Keratinocyte (primary cell): ENCODE measurements at regions not wholly inside any gene's neighbourhood (a gene's known extent, or its start where the extent isn't known, plus 50 kb on each side); places are given as distances from the start of the nearest gene placed in this dataset.

Experiments used
- DNase-seq: peaks from one replicate; pipeline ENCODE4 v3.0.0-alpha.2; 2011; ENCODE audit warnings: low read depth, missing footprints, low spot score
- FAIRE-seq: peaks from 2 replicates; lab custom pipeline; 2011; peaks lifted over from hg19 to GRCh38; lab: Jason Lieb, UNC
- H2AFZ ChIP-seq: 2 replicates; pipeline ENCODE4 v1.6.0; 2012; ENCODE audit warnings: low read length, control low read depth, inconsistent platforms; ENCODE audit not compliant: control insufficient read depth
- H3K27ac ChIP-seq: 2 replicates; pipeline ENCODE4 v1.5.1; 2011; ENCODE audit warnings: low read length; ENCODE audit not compliant: control insufficient read depth, insufficient read depth
- H3K27me3 ChIP-seq: 3 replicates; pipeline ENCODE4 v1.6.0; 2011; ENCODE audit warnings: low read length; ENCODE audit not compliant: control insufficient read depth, insufficient read depth; ENCODE audit errors: extremely low read depth
- H3K36me3 ChIP-seq, 2 experiments: 2 replicates in 1 of 2; 3 replicates in 1 of 2; pipeline ENCODE4 v1.5.1; 2011; ENCODE audit warnings: low read length in 2 of 2, mild to moderate bottlenecking in 1 of 2; ENCODE audit not compliant: control insufficient read depth in 2 of 2, insufficient read depth in 2 of 2; ENCODE audit errors: extremely low read depth in 1 of 2
- H3K4me1 ChIP-seq: 3 replicates; pipeline ENCODE4 v1.5.1; 2011; ENCODE audit warnings: low read length; ENCODE audit not compliant: control insufficient read depth, insufficient read depth; ENCODE audit errors: extremely low read depth
- H3K4me2 ChIP-seq: 3 replicates; pipeline ENCODE4 v1.6.0; 2011; ENCODE audit warnings: low read depth, low read length; ENCODE audit not compliant: control insufficient read depth, insufficient read depth; ENCODE audit errors: extremely low read depth
- H3K4me3 ChIP-seq, 3 experiments: fragments of 200-600 bp in 1 of 3; sonication (generic) in 1 of 3; 2 replicates in 2 of 3; 3 replicates in 1 of 3; pipeline ENCODE4 v1.5.1; 2011 to 2016; ENCODE audit warnings: low read length in 3 of 3, mild to moderate bottlenecking in 3 of 3, control low read depth in 2 of 3, inconsistent platforms in 1 of 3, low read depth in 1 of 3, mixed read lengths in 1 of 3, mixed run types in 1 of 3, moderate library complexity in 1 of 3; ENCODE audit not compliant: control insufficient read depth in 2 of 3, insufficient read depth in 2 of 3; ENCODE audit errors: extremely low read depth in 1 of 3
- H3K79me2 ChIP-seq: 2 replicates; pipeline ENCODE4 v1.6.0; 2012; ENCODE audit warnings: low read length; ENCODE audit not compliant: control insufficient read depth, insufficient read depth
- H3K9ac ChIP-seq: 3 replicates; pipeline ENCODE4 v1.6.0; 2011; ENCODE audit warnings: low read length; ENCODE audit not compliant: control insufficient read depth, insufficient read depth; ENCODE audit errors: extremely low read depth
- H3K9me1 ChIP-seq: 3 replicates; pipeline ENCODE4 v1.6.0; 2011; ENCODE audit warnings: low read length; ENCODE audit not compliant: control insufficient read depth, insufficient read depth; ENCODE audit errors: extremely low read depth
- H3K9me3 ChIP-seq: 2 replicates; pipeline ENCODE4 v1.5.1; 2012; ENCODE audit warnings: low read depth, low read length; ENCODE audit not compliant: control insufficient read depth
- H4K20me1 ChIP-seq: 3 replicates; pipeline ENCODE4 v1.6.0; 2011; ENCODE audit warnings: low read length; ENCODE audit not compliant: control insufficient read depth, insufficient read depth; ENCODE audit errors: extremely low read depth
- EZH2 ChIP-seq: IDR thresholded peaks from one replicate; pipeline ENCODE4 v1.6.1; 2012; ENCODE audit warnings: inconsistent platforms, mild to moderate bottlenecking, low read length, moderate library complexity
- dilution Hi-C: fragments of 300-500 bp; cut with MboI; formaldehyde crosslinking; loops from one replicate; pipeline ENCODE4 v1.7.0; 2020; ENCODE audit warnings: low sequenced_read_pairs; ENCODE audit not compliant: extremely low pct_ligation_motif_present
- TF ChIP-seq, protein P1 (sequence below), 3 experiments: IDR thresholded peaks in 1 of 3; conservative IDR thresholded peaks in 1 of 3; optimal IDR thresholded peaks in 1 of 3; 2 replicates in 2 of 3; 3 replicates in 1 of 3; pipeline versions ENCODE3 to v1.5.1; 2011; ENCODE audit warnings: low read length in 3 of 3, mild to moderate bottlenecking in 3 of 3, moderate library complexity in 2 of 3, control low read depth in 1 of 3, inconsistent platforms in 1 of 3; ENCODE audit not compliant: insufficient read depth in 2 of 3; ENCODE audit errors: extremely low read depth in 1 of 3

DNA sequence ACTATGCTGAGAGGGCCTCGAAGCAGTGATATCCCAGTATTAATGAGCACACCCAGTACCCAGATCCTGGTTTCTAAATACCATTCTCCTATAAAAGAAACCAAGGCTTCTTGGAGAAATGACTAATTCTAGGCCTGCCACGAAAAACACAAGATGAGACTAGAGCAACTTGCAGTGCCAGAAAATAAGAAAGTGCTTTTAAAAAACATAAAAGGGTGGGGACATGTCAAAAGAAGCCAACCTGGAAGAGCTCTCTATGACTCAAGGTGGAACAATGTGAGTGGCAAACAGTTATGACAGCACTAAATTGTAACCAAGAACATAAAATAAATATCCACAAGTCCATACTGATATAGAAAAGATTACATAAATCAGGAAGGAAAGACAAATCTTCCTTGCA is 153.2 kb upstream of the KCNJ18 start:
- Histone ChIP-seq H2AFZ (no peak overlapping the region), H3K27me3 (no peaks in the 10 kb centered on the region), H3K79me2 (peaks cover 1% of the 10 kb centered on the region), H3K9ac (no peak overlapping the region), H3K4me3 (no peak overlapping the region), H3K36me3 (peaks cover 8 to 11% of the 10 kb centered on the region in 2 experiments), H3K4me1 (peaks cover 7% of the 10 kb centered on the region), H3K9me3 (peaks cover 9% of the 10 kb centered on the region), H3K9me1 (peaks cover 2% of the 10 kb centered on the region), H3K27ac (no peak overlapping the region), H4K20me1 (no peaks in the 10 kb centered on the region), H3K4me2 (peak overlapping the region; percentile 14)
- dilution Hi-C loops = no loop called here
- no peak for TF ChIP-seq EZH2
- TF ChIP-seq, protein P1, sequence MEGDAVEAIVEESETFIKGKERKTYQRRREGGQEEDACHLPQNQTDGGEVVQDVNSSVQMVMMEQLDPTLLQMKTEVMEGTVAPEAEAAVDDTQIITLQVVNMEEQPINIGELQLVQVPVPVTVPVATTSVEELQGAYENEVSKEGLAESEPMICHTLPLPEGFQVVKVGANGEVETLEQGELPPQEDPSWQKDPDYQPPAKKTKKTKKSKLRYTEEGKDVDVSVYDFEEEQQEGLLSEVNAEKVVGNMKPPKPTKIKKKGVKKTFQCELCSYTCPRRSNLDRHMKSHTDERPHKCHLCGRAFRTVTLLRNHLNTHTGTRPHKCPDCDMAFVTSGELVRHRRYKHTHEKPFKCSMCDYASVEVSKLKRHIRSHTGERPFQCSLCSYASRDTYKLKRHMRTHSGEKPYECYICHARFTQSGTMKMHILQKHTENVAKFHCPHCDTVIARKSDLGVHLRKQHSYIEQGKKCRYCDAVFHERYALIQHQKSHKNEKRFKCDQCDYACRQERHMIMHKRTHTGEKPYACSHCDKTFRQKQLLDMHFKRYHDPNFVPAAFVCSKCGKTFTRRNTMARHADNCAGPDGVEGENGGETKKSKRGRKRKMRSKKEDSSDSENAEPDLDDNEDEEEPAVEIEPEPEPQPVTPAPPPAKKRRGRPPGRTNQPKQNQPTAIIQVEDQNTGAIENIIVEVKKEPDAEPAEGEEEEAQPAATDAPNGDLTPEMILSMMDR (optimal IDR thresholded peaks at IDR 0.05 in 1 of 3, IDR thresholded peaks at IDR 0.05 in 1 of 3, conservative IDR thresholded peaks at IDR 0.05 in 1 of 3; ENCODE audit: extremely low read depth in 1 of 3, insufficient read depth in 2 of 3, low read length in 3 of 3) = no peak
- FAIRE-seq (peak; percentile 62), DNase-seq (peak; percentile 48)

DNA sequence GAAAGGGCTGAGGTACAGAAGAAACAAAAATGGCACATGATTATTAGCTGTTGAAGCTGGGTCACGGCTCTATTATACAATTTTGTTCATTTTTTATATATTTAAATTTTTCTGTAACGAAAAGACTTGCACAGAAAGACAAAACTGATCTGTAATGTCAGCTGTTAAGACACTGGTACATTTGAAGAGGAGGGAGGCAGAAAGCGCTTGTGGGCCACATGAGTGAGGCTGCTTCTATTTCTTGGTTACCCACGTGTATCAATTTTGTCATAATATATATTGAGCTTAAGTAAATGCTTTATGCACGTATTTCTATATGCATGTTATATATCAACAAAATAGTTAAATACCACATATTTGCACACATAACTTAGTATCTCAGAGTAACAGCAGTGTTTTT is 151.8 kb upstream of the KCNJ18 start:
- Histone ChIP-seq H3K4me3 (no peak overlapping the region), H3K27ac (no peak overlapping the region), H3K36me3 (peaks cover 0 to 3% of the 10 kb centered on the region in 2 experiments), H2AFZ (no peak overlapping the region), H4K20me1 (no peaks in the 10 kb centered on the region), H3K4me2 (no peak overlapping the region), H3K4me1 (peaks cover 7% of the 10 kb centered on the region), H3K9me3 (peaks cover 9% of the 10 kb centered on the region), H3K79me2 (peaks cover 1% of the 10 kb centered on the region), H3K9ac (no peak overlapping the region), H3K27me3 (no peaks in the 10 kb centered on the region), H3K9me1 (peaks cover 2% of the 10 kb centered on the region)
- dilution Hi-C loops = no loop called here
- DNase-seq (no peak), FAIRE-seq (no peak)
- TF ChIP-seq, protein P1 (optimal IDR thresholded peaks at IDR 0.05 in 1 of 3, IDR thresholded peaks at IDR 0.05 in 1 of 3, conservative IDR thresholded peaks at IDR 0.05 in 1 of 3; ENCODE audit: extremely low read depth in 1 of 3, insufficient read depth in 2 of 3, low read length in 3 of 3) = no peak
- no peak for TF ChIP-seq EZH2
